Endodermal cell (in vitro differentiated cells): ENCODE measurements at regions not wholly inside any gene's neighbourhood (a gene's known extent, or its start where the extent isn't known, plus 50 kb on each side); places are given as distances from the start of the nearest gene placed in this dataset.

Experiments used
- DNase-seq: peaks from one replicate; pipeline ENCODE4 v3.0.0-alpha.2; 2017
- H3K27ac ChIP-seq: 2 replicates; pipeline ENCODE4 v1.5.1; 2013; ENCODE audit warnings: mild to moderate bottlenecking, low read depth, low read length, moderate library complexity
- H3K27me3 ChIP-seq: 2 replicates; pipeline ENCODE4 v1.6.1; 2013; ENCODE audit warnings: mild to moderate bottlenecking, low read length, moderate library complexity; ENCODE audit not compliant: insufficient read depth, control insufficient read depth, poor library complexity, severe bottlenecking
- H3K36me3 ChIP-seq: 2 replicates; pipeline ENCODE4 v1.7.0; 2013; ENCODE audit warnings: mild to moderate bottlenecking, low read length, moderate library complexity; ENCODE audit not compliant: control insufficient read depth, insufficient read depth
- H3K4me1 ChIP-seq: one replicate; pipeline ENCODE4 v1.7.0; 2013; ENCODE audit warnings: low read length; ENCODE audit not compliant: control insufficient read depth, insufficient read depth
- H3K4me3 ChIP-seq: 2 replicates; pipeline ENCODE4 v1.5.1; 2013; ENCODE audit warnings: mild to moderate bottlenecking, low read length, moderate library complexity
- H3K9ac ChIP-seq: 2 replicates; pipeline ENCODE4 v1.6.1; 2013; ENCODE audit warnings: mild to moderate bottlenecking, low read length, moderate library complexity; ENCODE audit not compliant: poor library complexity, severe bottlenecking; ENCODE audit errors: extremely low read depth
- H3K9me3 ChIP-seq: 2 replicates; pipeline ENCODE4 v1.6.1; 2013; ENCODE audit warnings: mild to moderate bottlenecking, low read length, moderate library complexity; ENCODE audit not compliant: control insufficient read depth
- H3K27ac Mint-ChIP-seq: 2 replicates; pipeline ENCODE4 v1.8.0; 2020; ENCODE audit warnings: mixed read lengths
- H3K27me3 Mint-ChIP-seq: 2 replicates; pipeline ENCODE4 v1.8.0; 2021; ENCODE audit warnings: mild to moderate bottlenecking, mixed read lengths; ENCODE audit not compliant: insufficient read depth
- H3K36me3 Mint-ChIP-seq: 2 replicates; pipeline ENCODE4 v1.8.0; 2020; ENCODE audit warnings: low read depth, mixed read lengths
- H3K4me1 Mint-ChIP-seq: 2 replicates; pipeline ENCODE4 v1.8.0; 2020; ENCODE audit warnings: mixed read lengths
- H3K4me3 Mint-ChIP-seq: 2 replicates; pipeline ENCODE4 v1.8.0; 2020; ENCODE audit warnings: mild to moderate bottlenecking, moderate library complexity, mixed read lengths
- H3K9me3 Mint-ChIP-seq: 2 replicates; pipeline ENCODE4 v1.8.0; 2020; ENCODE audit warnings: mild to moderate bottlenecking, mixed read lengths
- CTCF ChIP-seq: fragments of 200-600 bp; sonication (generic); conservative IDR thresholded peaks from 2 replicates; pipeline ENCODE4 v1.5.0; 2021; ENCODE audit warnings: antibody characterized with exemption, mild to moderate bottlenecking
- WGBS, 2 experiments: methylation state at CpG; one replicate each; pipeline versions ENCODE4 v1.1.5 to v1.1.7; 2013; ENCODE audit warnings: missing lambda C conversion rate in 2 of 2, mixed read lengths in 1 of 2; ENCODE audit not compliant: insufficient coverage in 1 of 2, insufficient read length in 1 of 2; 5-methylcytosine and 5-hydroxymethylcytosine counted together

DNA sequence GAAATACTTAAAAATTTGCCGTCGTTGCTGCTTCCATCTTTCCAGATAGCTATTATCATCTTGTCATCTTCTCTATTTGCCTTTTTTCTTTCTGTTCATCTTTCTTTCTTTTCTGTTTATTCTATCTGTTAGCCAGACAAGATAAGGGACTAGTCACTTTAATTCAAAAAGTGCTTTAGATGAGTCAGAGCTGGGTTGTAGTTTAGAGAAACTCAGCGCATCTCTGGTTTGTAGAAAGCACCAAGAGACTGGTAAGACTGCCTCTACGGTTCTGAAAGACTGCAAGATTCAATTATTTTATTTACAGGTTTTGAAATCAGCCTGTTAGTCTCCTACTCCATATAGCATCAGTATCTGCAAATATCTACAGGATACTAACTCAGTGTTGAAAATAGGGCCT lies 562.8 kb upstream of the RIOK2 start:
- Mint-ChIP-seq H3K27ac (no peak overlapping the region), H3K9me3 (peaks cover 4% of the 10 kb centered on the region), H3K4me1 (no peaks in the 10 kb centered on the region), H3K4me3 (no peak overlapping the region), H3K27me3 (no peaks in the 10 kb centered on the region), H3K36me3 (no peaks in the 10 kb centered on the region)
- H3K27ac ChIP-seq: no peak overlapping the region
- no peaks in the 10 kb centered on the region for H3K9me3 ChIP-seq
- H3K4me1 ChIP-seq: no peaks in the 10 kb centered on the region
- no peaks in the 10 kb centered on the region for H3K27me3 ChIP-seq
- no peak for TF ChIP-seq CTCF
- no peak for DNase-seq
- H3K36me3 ChIP-seq: no peaks in the 10 kb centered on the region
- H3K4me3 ChIP-seq: no peak overlapping the region
- no peak overlapping the region for H3K9ac ChIP-seq
- 93 to 94% methylated on average over 2 to 4 of the region's 4 CpGs for WGBS, 2 experiments

DNA sequence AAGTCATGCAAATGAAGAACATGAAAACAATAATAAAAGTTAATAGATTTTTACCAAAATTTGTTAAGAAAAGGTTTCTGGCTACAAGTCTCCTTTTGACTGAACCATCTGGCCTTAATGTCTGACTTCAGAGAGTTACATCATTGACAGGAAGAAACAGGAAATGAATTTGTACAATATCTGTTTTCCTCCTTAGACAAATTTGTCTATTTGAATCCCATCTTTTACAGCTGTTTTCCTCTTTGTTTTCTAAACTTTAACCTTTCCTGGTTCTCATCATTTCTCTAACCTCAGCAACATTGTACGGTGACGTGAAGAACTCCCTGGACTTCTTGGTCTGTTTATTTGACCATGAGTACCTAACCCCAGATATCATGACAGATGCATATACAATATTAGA lies 567.5 kb upstream of the RIOK2 start:
- Mint-ChIP-seq H3K36me3 (no peaks in the 10 kb centered on the region), H3K4me1 (no peaks in the 10 kb centered on the region), H3K27ac (no peak overlapping the region), H3K4me3 (no peak overlapping the region), H3K27me3 (no peaks in the 10 kb centered on the region), H3K9me3 (peaks cover 2% of the 10 kb centered on the region)
- no peak for DNase-seq
- Histone ChIP-seq H3K27ac (no peak overlapping the region), H3K4me1 (no peaks in the 10 kb centered on the region), H3K9ac (no peak overlapping the region), H3K4me3 (no peak overlapping the region), H3K36me3 (no peaks in the 10 kb centered on the region), H3K9me3 (no peaks in the 10 kb centered on the region), H3K27me3 (no peaks in the 10 kb centered on the region)
- 91 to 100% methylated on average over 1 to 2 of the region's 2 CpGs for WGBS, 2 experiments
- TF ChIP-seq CTCF: no peak

GRCh38 chr5:97751540-97751939 lies 568.5 kb upstream of the RIOK2 start:
- no peak overlapping the region for H3K27ac ChIP-seq
- no peak overlapping the region for H3K4me3 ChIP-seq
- no peaks in the 10 kb centered on the region for H3K4me1 ChIP-seq
- no peak for TF ChIP-seq CTCF
- no peaks in the 10 kb centered on the region for H3K27me3 ChIP-seq
- no peaks in the 10 kb centered on the region for H3K36me3 ChIP-seq
- H3K4me1 Mint-ChIP-seq: no peaks in the 10 kb centered on the region
- 89 to 90% methylated on average over 1 of the region's 1 CpG for WGBS, 2 experiments
- H3K9me3 ChIP-seq: no peaks in the 10 kb centered on the region
- no peak overlapping the region for H3K4me3 Mint-ChIP-seq
- no peak overlapping the region for H3K27ac Mint-ChIP-seq
- DNase-seq: no peak
- H3K36me3 Mint-ChIP-seq: no peaks in the 10 kb centered on the region
- H3K9me3 Mint-ChIP-seq: no peaks in the 10 kb centered on the region
- H3K27me3 Mint-ChIP-seq: no peaks in the 10 kb centered on the region
- H3K9ac ChIP-seq: no peak overlapping the region
